Stimulated activated CD8-positive, alpha-beta memory T cell treated with anti-CD3 and anti-CD28 coated beads, Interleukin-7, amount 100 ng/mL, for 4 hours (primary cell): ENCODE measurements at regions not wholly inside any gene's neighbourhood (a gene's known extent, or its start where the extent isn't known, plus 50 kb on each side); places are given as distances from the start of the nearest gene placed in this dataset.

ENCODE experiments used
- DNase-seq, 2 donors: peaks; one replicate each; pipeline ENCODE4 v3.0.0-alpha.2; 2020; ENCODE audit warnings: low read depth in 2 of 2

- DNase-seq = no peak
Observed at GRCh38 chr4:53647547-53647946, 56.3 kb upstream of the LNX1 start.

GRCh38 chr4:53646795-53647194, 55.5 kb upstream of the LNX1 start:
- DNase-seq = no peak

DNA sequence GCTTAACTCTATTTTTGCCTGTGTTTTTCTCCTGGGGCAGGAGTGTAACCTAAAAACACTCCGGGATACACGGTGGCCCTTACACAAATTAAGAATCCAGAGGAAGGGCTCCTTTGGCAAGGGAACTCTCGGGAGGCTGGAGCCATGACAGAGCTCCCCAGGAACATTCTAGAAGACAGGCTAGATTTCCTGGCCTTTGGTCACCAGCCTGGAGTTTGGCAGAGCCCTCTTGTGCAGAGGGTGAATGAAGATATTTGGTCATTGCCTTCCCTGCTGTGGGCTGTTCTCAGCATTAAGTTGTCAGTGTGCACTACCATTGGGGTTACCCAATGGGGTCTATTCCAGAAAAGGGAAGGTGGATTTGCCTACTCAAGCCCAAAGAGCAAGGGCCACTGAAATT, 53.8 kb upstream of the LNX1 start:
- DNase-seq = no peak

DNA sequence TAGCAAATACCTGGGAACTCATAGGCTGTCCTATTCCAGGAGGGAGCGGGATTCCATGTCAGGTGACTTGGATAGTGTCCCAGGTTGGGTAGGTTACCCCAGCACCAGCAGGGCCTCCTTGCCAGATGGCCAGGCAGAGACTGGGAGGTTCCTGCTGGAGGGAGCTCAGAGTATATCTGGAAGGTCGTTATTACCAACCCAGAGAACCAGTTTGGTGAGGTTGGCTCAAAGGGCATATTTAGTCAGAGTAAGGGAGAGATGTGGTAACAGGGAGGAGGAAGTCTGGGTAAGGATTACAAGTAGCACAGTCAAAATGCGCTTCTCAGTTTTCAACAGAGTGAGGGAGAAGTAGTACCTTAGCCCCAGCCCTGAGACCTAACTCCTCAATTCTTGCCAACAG, 53.3 kb upstream of the LNX1 start:
- no peak for DNase-seq
